GM18951 (cell line): ENCODE measurements at regions not wholly inside any gene's neighbourhood (a gene's known extent, or its start where the extent isn't known, plus 50 kb on each side); places are given as distances from the start of the nearest gene placed in this dataset.
"Not testable (repeated sequence)": the region's sequence is repeated elsewhere in the genome, so short reads cannot be mapped to it uniquely, and the experiment has no call there.

ENCODE experiments used
- POLR2A ChIP-seq: IDR thresholded peaks from 4 replicates; pipeline ENCODE4 v1.6.1; 2011; ENCODE audit warnings: mild to moderate bottlenecking; ENCODE audit not compliant: insufficient read length, insufficient read depth; ENCODE audit errors: extremely low read depth
- in situ Hi-C: fragments of 300-500 bp; cut with MboI; formaldehyde crosslinking; loops from one replicate; pipeline ENCODE4 v1.12.0; 2022; ENCODE audit warnings: low sequenced_read_pairs, mixed read lengths, inconsistent platforms; ENCODE audit not compliant: unreplicated experiment

DNA sequence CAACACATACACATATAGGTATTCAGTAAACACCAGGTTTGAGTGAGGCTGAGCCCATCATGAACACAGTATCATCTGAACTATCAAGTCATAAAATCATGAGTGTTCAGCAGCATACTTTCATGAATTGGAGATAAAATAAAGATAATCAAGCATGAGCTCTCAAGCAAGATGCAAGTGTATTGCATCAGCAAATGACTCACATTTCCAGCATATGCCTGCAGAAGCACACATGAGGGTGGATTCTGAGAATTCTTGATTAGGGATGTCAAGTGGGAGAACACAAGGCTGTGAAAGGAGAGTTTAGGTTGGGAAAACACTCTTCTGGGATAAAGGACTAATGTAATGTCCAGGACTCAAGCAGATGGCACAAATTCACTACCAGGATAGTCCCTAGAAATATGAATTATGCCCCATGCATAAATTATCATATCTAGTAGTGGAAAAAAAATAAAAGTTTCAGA, 299.2 kb downstream of the SRGAP2C start:
- no peak for TF ChIP-seq POLR2A
- in situ Hi-C loops: no loop called here

DNA sequence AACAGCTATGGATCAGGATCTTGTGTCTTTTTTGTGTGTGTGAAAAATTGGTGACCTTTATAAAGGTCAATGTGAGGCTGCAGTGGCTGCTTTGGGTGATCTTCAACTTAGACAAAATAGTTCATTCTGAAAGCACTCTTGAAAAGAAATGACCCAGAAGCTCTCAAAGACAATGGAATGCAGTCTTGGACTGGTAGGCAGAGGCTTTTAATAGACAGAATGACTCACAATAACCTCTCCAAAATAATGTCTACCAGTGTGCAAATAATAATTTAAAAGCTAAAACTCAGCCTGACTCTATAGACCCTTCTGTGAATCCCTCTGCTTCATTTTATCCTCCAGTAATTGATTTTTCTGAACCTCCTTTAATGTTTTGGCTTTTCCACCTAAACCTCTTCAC, 310.0 kb downstream of the SRGAP2C start:
- in situ Hi-C loops: not testable (repeated sequence)

DNA sequence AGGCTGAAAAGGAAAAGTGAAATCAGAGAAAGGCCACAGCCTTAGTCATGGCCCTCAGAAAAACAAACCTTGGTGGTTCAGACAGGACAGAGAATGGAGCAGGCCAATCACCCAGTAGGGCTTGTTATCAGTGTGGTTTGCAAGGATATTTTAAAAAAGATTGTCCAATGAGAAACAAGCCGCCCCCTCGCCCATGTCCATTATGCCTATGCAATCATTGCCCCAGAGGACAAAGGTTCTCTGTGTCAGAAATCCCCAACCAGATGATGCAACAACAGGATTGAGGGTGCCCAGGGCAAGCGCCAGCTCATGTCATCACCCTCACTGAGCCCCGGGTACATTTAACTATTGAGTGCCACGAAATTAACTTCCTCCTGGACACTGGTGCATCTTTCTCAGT, 326.7 kb downstream of the SRGAP2C start:
- in situ Hi-C loops: not testable (repeated sequence)

DNA sequence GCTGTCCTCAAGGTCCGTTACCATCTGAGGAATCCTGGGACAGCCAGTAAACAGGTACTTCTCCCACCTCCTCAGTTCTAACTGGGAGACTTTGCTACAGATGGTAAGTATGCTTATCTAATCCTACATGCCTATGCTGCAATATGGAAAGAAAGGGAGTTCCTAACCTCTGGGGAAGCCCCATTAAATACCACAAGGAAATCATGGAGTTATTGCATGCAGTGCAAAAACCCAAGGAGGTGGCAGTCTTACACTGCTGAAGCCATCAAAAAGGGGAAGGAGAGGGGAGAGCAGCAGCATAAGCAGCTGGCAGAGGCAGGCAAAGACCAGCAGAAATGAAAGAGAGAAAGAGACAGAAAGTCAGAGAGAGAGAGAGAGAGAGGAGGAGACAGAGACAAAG, 327.1 kb downstream of the SRGAP2C start:
- in situ Hi-C loops: not testable (repeated sequence)

DNA sequence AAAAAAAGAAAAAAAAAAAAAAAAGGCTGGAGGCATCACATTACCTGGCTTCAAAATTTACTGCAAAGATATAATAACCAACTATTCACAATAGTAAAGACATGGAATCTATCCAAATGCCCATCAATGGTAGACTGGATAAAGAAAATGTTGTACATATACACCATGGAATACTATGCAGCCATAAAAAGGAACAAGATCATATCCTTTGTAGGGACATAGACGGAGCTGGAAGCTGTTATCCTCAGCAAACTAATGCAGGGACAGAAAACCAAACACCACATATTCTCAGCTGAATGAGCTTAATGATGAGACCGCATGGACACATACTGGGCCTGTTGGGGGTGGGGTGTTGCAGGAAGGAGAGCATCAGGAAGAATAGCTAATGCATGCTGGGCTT, 330.5 kb downstream of the SRGAP2C start:
- in situ Hi-C loops: no loop called here
- TF ChIP-seq POLR2A: no peak

DNA sequence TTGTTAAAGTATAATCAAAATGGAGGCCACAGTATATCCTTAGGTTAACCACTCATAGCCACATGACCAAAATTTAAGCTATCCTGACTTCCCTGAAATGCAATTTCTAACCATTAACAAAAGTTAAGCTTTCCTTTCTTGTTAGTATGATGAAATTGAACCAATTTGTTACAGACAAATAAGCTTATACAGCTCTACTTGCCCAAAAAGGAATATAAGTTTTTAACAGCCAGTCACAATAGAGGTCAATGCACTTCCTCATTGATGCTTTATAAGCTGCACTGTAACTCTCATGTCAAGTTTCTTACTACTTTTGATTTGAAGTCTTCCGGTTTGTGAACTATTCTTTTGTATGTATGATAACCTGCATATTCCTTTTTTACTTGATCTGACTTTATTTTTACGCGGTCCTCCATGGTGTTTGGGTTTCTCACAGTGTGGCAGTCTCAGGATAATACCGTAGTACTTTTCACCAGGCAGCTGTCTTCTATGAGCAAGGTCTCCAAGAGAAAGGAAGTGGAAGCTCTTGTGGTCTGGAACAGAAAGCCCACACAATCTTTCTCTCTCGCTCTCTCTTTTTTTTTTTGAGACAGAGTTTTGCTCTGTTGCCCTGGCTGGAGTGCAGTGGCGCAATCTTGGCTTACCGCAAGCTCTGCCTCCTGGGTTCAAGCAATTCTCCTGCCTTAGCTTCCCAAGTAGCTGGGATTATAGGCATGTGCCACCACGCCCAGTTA, 331.6 kb downstream of the SRGAP2C start:
- in situ Hi-C loops: no loop called here
- no peak for TF ChIP-seq POLR2A

DNA sequence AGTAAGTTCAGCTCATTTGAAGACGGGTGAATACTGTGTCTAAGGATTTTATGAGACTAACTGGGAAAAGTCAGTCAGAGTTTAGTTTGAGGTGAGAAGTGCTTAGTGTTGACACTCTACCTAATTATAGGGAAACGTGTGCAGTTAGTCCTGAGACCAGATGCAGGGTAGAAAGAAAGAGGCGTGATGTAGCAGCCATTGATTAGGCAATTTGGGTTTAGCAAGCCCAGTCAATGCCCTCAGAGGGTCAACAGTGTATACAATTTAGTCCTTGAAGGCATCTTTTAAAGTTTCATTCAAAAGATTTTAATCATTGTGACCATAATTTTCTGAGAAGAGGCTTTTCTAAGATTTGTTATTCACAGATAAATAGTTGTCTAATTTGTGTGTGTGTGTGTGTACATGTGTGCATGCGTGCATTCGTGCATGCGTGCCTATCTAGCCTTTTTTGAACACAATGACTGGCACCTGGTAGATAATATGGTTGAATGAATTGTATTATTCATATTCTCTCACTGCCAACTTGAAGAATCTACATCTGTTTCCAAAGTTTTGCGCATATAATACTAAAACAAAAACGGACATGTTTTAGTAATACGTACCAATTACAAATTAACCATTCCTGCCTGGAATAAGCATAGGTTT, 332.9 kb downstream of the SRGAP2C start:
- in situ Hi-C loops: no loop called here
- no peak for TF ChIP-seq POLR2A

DNA sequence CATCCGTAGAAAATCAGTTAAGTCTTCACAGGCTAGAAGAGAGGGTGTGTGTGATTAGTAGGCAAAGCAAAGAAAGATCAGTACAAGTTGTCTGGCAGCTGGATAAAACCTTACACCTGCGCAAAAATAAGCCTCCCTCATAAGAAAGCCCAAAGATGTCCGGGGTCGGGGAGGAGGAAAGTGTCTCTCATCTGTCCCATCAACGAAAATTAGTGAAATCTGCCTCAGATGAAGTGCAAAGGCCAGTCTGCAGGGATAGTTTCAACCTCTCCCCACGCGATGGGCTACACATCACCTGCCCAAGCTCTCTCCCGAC, 333.9 kb downstream of the SRGAP2C start:
- in situ Hi-C loops: no loop called here
- TF ChIP-seq POLR2A: no peak

DNA sequence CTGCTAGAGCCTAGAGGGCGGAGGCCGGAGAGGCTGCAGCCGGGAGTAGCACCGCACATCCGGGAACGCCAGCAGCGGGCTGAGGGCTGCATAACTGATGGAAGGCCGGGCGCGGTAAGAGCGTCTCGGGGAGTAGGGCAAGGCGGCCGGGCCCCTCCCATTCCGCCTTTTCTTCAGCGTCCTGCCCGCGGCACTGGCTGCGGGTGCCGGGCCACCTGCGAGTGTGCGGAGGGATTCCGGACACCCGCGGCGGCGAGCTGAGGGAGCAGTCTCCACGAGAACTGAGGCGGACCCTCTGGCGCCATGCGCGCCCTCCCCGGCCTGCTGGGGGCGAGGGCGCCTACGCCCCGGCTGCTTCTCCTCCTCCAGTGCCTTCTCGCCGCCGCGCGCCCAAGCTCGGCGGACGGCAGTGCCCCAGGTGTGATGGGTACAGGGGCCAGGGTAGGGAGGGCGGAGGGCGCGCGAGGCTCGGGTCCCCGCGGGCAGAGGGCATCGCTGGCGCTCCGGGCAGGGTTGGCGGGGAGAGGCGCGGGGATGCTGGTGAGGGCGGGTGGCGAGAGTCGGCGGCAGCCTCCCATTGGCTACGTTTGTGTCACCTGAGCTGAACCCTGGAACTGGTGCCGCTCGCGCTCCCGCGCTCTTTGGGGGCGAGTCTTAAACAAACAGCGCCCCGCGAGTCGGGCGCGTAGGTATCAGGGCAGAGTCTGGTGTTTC, 334.4 kb downstream of the SRGAP2C start:
- in situ Hi-C loops: no loop called here
- peak; percentile 44 for TF ChIP-seq POLR2A

DNA sequence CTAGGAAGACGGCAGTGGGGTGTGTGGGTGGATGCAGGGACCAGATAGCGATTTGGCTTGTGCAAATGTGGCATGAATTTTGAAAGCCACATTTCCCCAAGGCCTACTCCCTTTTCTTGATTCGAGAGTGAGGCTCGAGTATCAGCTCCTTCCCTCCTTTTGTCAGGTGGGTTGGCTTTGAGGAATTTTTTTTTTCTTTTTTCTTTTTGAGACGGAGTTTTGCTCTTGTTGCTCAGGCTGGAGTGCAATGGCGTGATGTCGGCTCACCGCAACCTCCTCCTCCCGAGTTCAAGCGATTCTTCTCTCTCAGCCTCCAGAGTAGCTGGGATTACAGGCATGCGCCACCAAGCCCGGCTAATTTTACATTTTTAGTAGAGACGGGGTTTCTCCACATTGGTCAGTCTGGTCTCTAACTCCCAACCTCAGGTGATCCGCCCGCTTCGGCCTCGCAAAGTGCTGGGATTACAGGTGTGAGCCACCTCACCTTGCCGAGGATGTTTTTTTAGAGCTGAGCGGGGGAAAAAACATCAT, 335.0 kb downstream of the SRGAP2C start:
- in situ Hi-C loops: not testable (repeated sequence)

DNA sequence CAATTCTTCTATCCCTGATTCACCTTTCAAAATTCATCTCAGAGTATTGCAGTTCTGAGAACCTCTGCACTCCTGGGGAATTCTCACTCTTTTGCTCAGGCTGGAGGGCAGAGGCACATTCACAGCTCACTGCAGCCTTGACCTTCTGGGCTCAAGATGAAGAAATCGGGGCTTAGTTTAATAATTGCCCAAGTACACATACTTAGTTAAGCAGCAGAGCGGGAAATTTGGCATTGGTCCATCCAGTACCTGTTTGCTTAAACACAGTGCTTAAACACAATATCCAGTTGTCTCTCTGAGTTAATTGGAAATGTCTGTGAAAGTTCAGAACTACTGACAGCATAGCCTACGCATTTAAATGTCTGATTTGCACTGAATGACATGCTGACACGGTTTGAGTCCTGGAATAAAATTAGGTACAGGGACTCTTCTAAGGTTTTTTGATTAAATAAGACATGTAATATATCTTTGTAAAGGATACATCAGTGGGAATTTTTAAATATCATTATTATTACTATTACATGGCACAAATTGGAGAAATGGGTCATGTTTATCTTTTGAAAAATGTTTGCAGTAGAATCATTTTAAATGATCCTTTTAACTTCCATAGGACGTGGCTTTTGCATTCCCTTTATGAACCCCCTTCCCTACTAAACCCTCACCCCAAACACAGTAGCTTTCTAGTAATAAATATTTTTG, 337.4 kb downstream of the SRGAP2C start:
- in situ Hi-C loops: no loop called here

DNA sequence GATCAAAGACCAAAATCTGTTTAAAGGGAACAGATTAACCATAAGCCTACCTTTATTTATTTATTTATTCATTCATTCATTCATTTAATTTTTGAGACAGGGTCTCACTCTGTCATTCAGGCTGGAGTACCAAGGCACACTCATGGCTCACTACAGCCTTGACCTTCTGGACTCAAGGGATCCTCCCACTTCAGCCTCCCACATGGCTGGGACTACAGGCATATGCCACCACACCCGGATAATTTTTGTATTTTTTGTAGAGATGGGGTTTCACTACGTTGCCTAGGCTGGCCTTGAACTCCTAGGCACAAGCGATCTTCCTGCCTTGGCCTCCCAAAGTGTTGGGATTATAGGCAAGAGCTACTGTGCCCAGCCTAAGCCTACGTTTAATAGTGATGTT, 338.3 kb downstream of the SRGAP2C start:
- in situ Hi-C loops: not testable (repeated sequence)

More for the DNA sequence above, 337.4 kb downstream of the SRGAP2C start:
- TF ChIP-seq POLR2A: no peak

DNA sequence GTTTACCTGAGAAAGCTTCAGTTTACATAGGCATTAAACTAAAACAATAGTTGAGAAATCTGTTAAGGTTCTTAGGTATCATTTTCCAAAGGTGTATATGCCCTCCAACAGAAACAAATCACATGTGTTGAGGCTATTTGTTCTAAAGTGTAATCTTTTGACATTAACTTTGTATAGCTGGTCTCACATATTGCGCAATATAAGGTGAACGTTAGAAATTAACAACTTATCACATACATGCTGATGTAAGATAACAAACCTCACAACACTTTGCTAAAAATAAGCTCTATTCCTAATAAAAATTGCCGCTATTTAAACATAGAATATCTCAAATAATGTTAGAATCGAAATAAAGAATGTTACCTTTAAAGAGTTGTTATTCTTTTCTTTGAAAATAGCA, 340.6 kb downstream of the SRGAP2C start:
- in situ Hi-C loops: no loop called here

DNA sequence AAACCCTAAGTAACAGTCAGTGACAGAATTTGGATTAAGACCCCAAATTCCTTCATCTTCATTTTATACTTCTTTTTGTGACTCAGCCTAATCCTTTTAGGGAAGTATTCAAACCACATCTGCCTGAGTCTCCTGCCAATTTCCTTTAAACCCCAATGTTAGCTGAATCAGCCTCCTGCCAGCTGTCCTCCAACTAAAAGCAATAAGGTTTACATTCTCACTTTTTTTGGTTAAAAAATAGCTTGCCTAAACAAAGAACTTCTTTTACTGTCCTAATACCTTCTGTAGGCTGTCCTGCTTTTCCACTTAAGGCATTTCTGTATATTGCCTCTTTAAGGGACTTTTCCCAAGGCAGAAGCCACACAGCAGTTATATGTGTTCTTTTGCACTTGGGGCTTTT, 344.2 kb downstream of the SRGAP2C start:
- in situ Hi-C loops: not testable (repeated sequence)

More for the DNA sequence above, 340.6 kb downstream of the SRGAP2C start:
- no peak for TF ChIP-seq POLR2A

DNA sequence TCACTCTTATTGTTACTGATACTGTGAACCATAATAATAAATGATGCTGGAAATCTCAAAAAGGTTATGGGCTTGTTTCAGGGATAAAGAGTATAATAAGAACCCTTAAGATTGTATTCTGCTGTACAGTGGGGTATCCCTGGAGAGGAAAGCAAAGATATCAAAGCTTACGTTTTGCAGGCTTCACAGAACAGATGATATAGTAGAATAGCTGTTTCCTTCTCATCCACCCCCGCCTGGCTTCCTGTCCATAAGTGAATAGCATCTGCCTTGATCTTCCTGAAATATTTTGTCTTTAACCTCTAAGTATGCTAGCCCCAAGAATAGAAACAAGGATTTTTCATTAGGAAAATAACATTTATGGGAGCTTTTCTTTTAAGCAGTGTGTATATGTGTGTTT, 345.3 kb downstream of the SRGAP2C start:
- in situ Hi-C loops: not testable (repeated sequence)

DNA sequence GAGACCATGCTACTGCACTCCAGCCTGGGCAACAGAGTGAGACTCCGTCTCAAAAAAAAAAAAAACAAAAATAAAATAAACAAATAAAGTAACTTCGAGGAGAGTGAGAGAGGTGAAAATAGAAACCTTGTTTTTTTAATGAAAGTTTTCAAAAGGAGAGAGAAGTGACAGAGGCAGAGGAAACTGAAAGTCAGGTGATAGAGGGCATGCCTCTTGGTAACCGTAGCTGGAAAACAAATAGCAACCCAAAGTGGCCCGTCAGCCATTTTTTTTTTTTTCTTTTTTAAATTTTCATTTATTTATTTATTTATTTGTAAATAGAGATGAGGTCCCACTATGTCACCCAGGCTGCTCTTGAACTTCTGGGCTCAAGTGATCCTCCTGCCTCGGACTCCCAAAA, 347.0 kb downstream of the SRGAP2C start:
- in situ Hi-C loops: not testable (repeated sequence)

DNA sequence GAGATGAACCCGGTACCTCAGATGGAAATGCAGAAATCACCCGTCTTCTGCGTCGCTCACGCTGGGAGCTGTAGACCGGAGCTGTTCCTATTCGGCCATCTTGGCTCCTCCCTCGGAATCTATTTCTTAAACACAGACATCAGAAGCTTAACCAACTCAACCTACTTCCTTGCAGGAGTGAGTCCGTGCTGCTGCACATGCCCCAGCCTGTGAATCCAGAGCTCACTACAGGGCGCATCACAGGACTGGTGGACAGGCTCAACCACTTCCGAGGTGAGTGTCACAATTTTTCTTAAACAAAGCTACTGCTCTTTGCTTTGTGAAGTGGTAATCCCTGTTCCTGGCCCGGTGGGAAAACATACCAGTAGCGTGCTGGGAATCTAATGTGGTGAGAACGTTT, 353.4 kb downstream of the SRGAP2C start:
- in situ Hi-C loops: not testable (repeated sequence)
